ENCODE measurements at regions not wholly inside any gene's neighbourhood (a gene's known extent, or its start where the extent isn't known, plus 50 kb on each side); places are given as distances from the start of the nearest gene placed in this dataset.

DNA sequence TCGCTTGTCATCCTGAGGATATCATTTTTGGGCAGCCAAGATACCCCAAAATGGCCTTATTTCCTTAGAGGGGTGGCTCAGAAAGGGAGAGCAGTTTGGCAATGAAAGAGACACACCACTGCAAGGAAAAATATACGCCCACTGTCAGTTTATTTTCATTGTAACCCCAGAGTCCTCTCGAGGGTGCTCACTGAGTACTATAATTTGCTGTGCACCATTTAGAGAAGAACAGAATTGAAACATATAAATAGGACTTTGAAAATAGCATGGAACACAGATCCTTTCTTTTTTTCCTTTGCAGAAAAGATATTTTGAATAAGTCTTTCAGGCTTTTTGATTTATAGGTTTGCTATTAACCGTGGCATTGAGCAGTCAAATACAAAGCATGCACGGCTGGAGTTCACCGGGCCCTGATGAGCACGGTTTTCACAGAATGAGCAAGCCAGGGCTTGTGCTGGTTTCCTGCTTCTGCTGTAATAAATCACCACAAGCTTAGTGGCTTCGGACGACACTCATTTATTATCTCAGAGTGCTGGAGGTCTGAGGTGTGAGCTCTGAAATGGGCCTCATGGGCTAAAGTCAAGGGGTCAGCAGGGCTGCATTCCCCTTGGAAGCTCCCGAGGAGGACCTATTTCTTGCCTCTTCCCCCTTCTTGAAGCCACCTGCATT, 152.3 kb downstream of the ZNF664 start:
- no peak for TF ChIP-seq CTCF (IDR thresholded peaks at IDR 0.05; ENCODE audit: control insufficient read depth, insufficient read depth, low read depth, low read length, missing control alignments)
- H3K4me3 ChIP-seq (ENCODE audit: control insufficient read depth, low read depth, low read length) = no peak overlapping the region
- DNase-seq (ENCODE audit: low read depth) = no peak

GRCh38 chr12:124126950-124127655, 154.1 kb downstream of the ZNF664 start:
- DNase-seq (ENCODE audit: low read depth) = no peak
- no peak for TF ChIP-seq CTCF (IDR thresholded peaks at IDR 0.05; ENCODE audit: control insufficient read depth, insufficient read depth, low read depth, low read length, missing control alignments)

GRCh38 chr12:124129132-124129531, 156.1 kb downstream of the ZNF664 start:
- no peak for DNase-seq (ENCODE audit: low read depth)
- TF ChIP-seq CTCF (IDR thresholded peaks at IDR 0.05; ENCODE audit: control insufficient read depth, insufficient read depth, low read depth, low read length, missing control alignments) = no peak
- no peak overlapping the region for H3K4me3 ChIP-seq (ENCODE audit: control insufficient read depth, low read depth, low read length)

More at GRCh38 chr12:124126950-124127655, 154.1 kb downstream of the ZNF664 start:
- no peak overlapping the region for H3K4me3 ChIP-seq (ENCODE audit: control insufficient read depth, low read depth, low read length)

GRCh38 chr12:124130691-124131591, 157.9 kb downstream of the ZNF664 start:
- TF ChIP-seq CTCF (IDR thresholded peaks at IDR 0.05; ENCODE audit: control insufficient read depth, insufficient read depth, low read depth, low read length, missing control alignments) = no peak
- H3K4me3 ChIP-seq (ENCODE audit: control insufficient read depth, low read depth, low read length) = no peak overlapping the region
- DNase-seq (ENCODE audit: low read depth) = no peak

GRCh38 chr12:124131659-124132058, 158.6 kb downstream of the ZNF664 start:
- H3K4me3 ChIP-seq (ENCODE audit: control insufficient read depth, low read depth, low read length) = no peak overlapping the region
- no peak for DNase-seq (ENCODE audit: low read depth)
- no peak for TF ChIP-seq CTCF (IDR thresholded peaks at IDR 0.05; ENCODE audit: control insufficient read depth, insufficient read depth, low read depth, low read length, missing control alignments)

DNA sequence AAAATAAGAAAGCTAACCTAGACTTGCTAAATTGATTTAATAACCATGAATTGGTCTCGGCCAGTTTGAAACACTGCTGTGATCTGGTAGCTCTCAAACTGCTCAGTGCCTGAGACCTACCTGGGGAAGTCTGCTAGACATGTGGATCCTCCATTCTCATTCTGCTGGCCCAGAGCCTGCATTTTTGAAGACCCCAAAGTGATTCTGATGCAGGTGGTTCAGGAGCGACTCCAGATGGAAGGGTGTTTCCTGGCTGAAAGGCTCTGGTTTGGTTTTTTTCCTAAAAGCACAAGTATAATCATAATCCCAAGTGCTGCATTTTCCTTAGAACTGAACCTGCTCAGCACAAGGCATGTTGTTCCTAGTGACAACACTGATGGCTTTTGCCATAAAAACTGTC, 159.5 kb downstream of the ZNF664 start:
- TF ChIP-seq CTCF (IDR thresholded peaks at IDR 0.05; ENCODE audit: control insufficient read depth, insufficient read depth, low read depth, low read length, missing control alignments) = no peak
- no peak for DNase-seq (ENCODE audit: low read depth)
- no peak overlapping the region for H3K4me3 ChIP-seq (ENCODE audit: control insufficient read depth, low read depth, low read length)

Data from AG09309 (cell line).